DOHH2 (cell line): ENCODE measurements at regions not wholly inside any gene's neighbourhood (a gene's known extent, or its start where the extent isn't known, plus 50 kb on each side); places are given as distances from the start of the nearest gene placed in this dataset.

Source experiments
- EZH2phosphoT487 ChIP-seq: fragments of 200-600 bp; sonication (generic); IDR thresholded peaks from 2 replicates; pipeline ENCODE4 v1.6.1; 2017; ENCODE audit warnings: borderline replicate concordance, mild to moderate bottlenecking, antibody characterized with exemption, low read length, moderate library complexity, mixed read lengths
- TF ChIP-seq, protein P1 (sequence below): fragments of 200-600 bp; sonication (generic); IDR thresholded peaks from one replicate; pipeline ENCODE4 v1.5.1; 2014; ENCODE audit warnings: antibody characterized with exemption, mild to moderate bottlenecking, low read depth, low read length; ENCODE audit not compliant: poor library complexity, severe bottlenecking

DNA sequence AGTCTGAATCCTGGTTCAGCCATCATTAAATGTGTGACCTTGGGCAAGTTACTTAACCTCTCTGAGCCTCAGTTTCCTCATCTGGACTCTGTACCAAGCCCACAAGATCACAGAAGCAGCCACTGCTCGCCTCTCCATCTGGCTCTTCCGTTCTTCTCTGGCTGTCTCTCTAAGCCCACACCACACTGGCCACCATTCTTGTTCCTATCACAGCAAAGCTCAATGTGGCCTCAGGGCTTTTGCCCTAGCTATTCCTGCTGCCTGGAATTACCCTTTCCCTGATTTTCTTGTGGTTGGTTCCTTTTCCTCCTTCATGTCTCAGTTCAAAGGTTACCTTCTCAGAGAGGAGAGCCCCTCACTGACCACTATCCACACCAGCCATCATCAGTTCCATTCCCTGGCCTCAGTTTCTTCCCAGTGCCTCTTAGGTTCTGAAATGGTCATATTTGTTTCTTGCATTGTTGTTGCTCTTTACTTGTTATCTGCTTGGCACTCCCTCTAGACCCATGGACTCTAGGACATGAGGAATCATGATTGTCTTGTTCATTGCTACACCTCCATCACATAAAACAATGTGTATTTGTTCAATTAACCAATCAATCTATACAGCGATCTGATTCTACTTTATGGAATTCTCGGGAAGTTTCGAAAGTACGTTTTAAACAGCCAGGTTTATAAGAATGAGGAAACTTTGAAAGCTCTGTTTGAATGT, 56.5 kb upstream of the PTPN1 start:
- TF ChIP-seq, protein P1, sequence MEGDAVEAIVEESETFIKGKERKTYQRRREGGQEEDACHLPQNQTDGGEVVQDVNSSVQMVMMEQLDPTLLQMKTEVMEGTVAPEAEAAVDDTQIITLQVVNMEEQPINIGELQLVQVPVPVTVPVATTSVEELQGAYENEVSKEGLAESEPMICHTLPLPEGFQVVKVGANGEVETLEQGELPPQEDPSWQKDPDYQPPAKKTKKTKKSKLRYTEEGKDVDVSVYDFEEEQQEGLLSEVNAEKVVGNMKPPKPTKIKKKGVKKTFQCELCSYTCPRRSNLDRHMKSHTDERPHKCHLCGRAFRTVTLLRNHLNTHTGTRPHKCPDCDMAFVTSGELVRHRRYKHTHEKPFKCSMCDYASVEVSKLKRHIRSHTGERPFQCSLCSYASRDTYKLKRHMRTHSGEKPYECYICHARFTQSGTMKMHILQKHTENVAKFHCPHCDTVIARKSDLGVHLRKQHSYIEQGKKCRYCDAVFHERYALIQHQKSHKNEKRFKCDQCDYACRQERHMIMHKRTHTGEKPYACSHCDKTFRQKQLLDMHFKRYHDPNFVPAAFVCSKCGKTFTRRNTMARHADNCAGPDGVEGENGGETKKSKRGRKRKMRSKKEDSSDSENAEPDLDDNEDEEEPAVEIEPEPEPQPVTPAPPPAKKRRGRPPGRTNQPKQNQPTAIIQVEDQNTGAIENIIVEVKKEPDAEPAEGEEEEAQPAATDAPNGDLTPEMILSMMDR, result no peak
- no peak for TF ChIP-seq EZH2phosphoT487
